Panc1 (cell line): ENCODE measurements at regions not wholly inside any gene's neighbourhood (a gene's known extent, or its start where the extent isn't known, plus 50 kb on each side); places are given as distances from the start of the nearest gene placed in this dataset.

Experiments used
- ATAC-seq: fragments of 200-7000 bp; cut with Tn5 transposase; 2 replicates; pipeline ENCODE4 v1.9.1; 2020; ENCODE audit warnings: mild to moderate bottlenecking, moderate library complexity
- BruUV-seq: library from RNA; stranded (reverse); fragments of 400-500 nt; replicated peaks from 2 replicates; lab custom pipeline; 2021; lab: Mats Ljungman, UMichigan
- CTCF ChIA-PET: fragments of 300-600 bp; sonication (Branson Sonifier 250); formaldehyde crosslinking; loops from one replicate; lab custom pipeline; 2022; ENCODE audit warnings: antibody characterized with exemption; lab: Charles Lee
- POLR2A ChIA-PET: fragments of 300-600 bp; sonication (Branson Sonifier 250); formaldehyde crosslinking; loops from one replicate; lab custom pipeline; 2022; ENCODE audit warnings: antibody characterized with exemption; lab: Charles Lee
- DNase-seq: peaks from one replicate; pipeline ENCODE4 v3.0.0-alpha.2; 2010; ENCODE audit warnings: low read depth, low spot score
- H3K27ac ChIP-seq: 2 replicates; pipeline ENCODE4 v1.5.1; 2011; ENCODE audit warnings: mild to moderate bottlenecking, low read length, inconsistent platforms
- H3K27me3 ChIP-seq: fragments of 200-500 bp; sonication (Bioruptor generic); 2 replicates; pipeline ENCODE4 v1.6.0; 2014; ENCODE audit warnings: low read length, inconsistent platforms; ENCODE audit not compliant: control insufficient read depth, insufficient read depth
- H3K36me3 ChIP-seq: fragments of 200-500 bp; sonication (Bioruptor generic); 2 replicates; pipeline ENCODE4 v1.5.1; 2014; ENCODE audit warnings: inconsistent platforms, mild to moderate bottlenecking, low read length, moderate library complexity; ENCODE audit not compliant: control insufficient read depth, insufficient read depth
- H3K4me1 ChIP-seq: 2 replicates; pipeline ENCODE4 v1.5.1; 2011; ENCODE audit warnings: inconsistent platforms, mild to moderate bottlenecking, low read length, moderate library complexity; ENCODE audit not compliant: control insufficient read depth, insufficient read depth
- H3K4me3 ChIP-seq, 2 experiments: 2 replicates each; pipeline ENCODE4 v1.5.1; 2011 to 2012; ENCODE audit warnings: low read depth in 2 of 2, low read length in 2 of 2, mild to moderate bottlenecking in 2 of 2, inconsistent platforms in 1 of 2, moderate library complexity in 1 of 2
- H3K9me3 ChIP-seq: fragments of 200-500 bp; sonication (Bioruptor generic); 2 replicates; pipeline ENCODE4 v1.5.1; 2014; ENCODE audit warnings: low read depth, mild to moderate bottlenecking, inconsistent platforms, low read length, moderate library complexity; ENCODE audit not compliant: control insufficient read depth, insufficient read depth
- CTCF ChIP-seq: fragments of 450-650 bp; IDR thresholded peaks from 2 replicates; pipeline ENCODE4 v1.5.1; 2017; ENCODE audit warnings: mild to moderate bottlenecking
- POLR2AphosphoS5 ChIP-seq: IDR thresholded peaks from 2 replicates; pipeline ENCODE4 v1.6.1; 2012; ENCODE audit warnings: mild to moderate bottlenecking, low read depth, low read length, moderate library complexity
- REST ChIP-seq, 2 experiments: IDR thresholded peaks; 2 replicates each; pipeline ENCODE4 v1.6.1; 2011 to 2012; ENCODE audit warnings: low read depth in 2 of 2, control low read depth in 1 of 2, low read length in 1 of 2, mild to moderate bottlenecking in 1 of 2, moderate library complexity in 1 of 2; ENCODE audit not compliant: insufficient read depth in 1 of 2
- SIN3A ChIP-seq: IDR thresholded peaks from 2 replicates; pipeline ENCODE4 v1.6.1; 2012; ENCODE audit warnings: low read depth, mild to moderate bottlenecking, low read length, moderate library complexity, borderline replicate concordance; ENCODE audit not compliant: insufficient read depth
- TCF7L2 ChIP-seq: IDR thresholded peaks from 2 replicates; pipeline ENCODE4 v1.6.1; 2011; ENCODE audit warnings: mild to moderate bottlenecking, low read depth, low read length, inconsistent platforms
- in situ Hi-C: cut with HindIII; loops from 2 replicates; pipeline ENCODE4 v1.10.0; 2016; ENCODE audit warnings: low sequenced_read_pairs, low pct_unique_long_range_greater_than_20kb
- intact Hi-C: fragments of 100-400 bp; cut with micrococcal nuclease; formaldehyde crosslinking; loops from one replicate; pipeline ENCODE4 v1.10.0; 2022; ENCODE audit not compliant: unreplicated experiment

GRCh38 chr18:35864916-35865315, 107.6 kb upstream of the RMP24 start:
- Histone ChIP-seq H3K9me3 (no peaks in the 10 kb centered on the region), H3K27me3 (no peaks in the 10 kb centered on the region), H3K36me3 (no peaks in the 10 kb centered on the region; the same call in 1 of the 2 replicates), H3K27ac (no peak overlapping the region), H3K4me1 (no peaks in the 10 kb centered on the region), H3K4me3 (no peak overlapping the region)
- POLR2A ChIA-PET, result no interaction called here
- intact Hi-C loops, result no loop called here
- BruUV-seq, result no TSS peak
- in situ Hi-C loops, result no loop called here
- CTCF ChIA-PET, result no interaction called here
- no peak for TF ChIP-seq REST (IDR thresholded peaks at IDR 0.05; ENCODE audit: insufficient read depth in 1 of 2, low read depth in 2 of 2, low read length in 1 of 2)
- no peak for DNase-seq
- ATAC-seq, result no peak

- Histone ChIP-seq H3K36me3 (no peaks in the 10 kb centered on the region; the same call in 1 of the 2 replicates), H3K4me3 (no peak overlapping the region), H3K9me3 (no peaks in the 10 kb centered on the region), H3K27ac (no peak overlapping the region), H3K27me3 (no peaks in the 10 kb centered on the region), H3K4me1 (no peaks in the 10 kb centered on the region)
- DNase-seq (no peak), ATAC-seq (no peak)
- in situ Hi-C loops (no loop called here), intact Hi-C loops (no loop called here)
- TF ChIP-seq SIN3A, result no peak
- BruUV-seq, result no TSS peak
- CTCF ChIA-PET, result no interaction called here
- POLR2A ChIA-PET, result no interaction called here
Observed at GRCh38 chr18:35868915-35869314, 103.6 kb upstream of the RMP24 start.

- intact Hi-C loops (no loop called here), in situ Hi-C loops (no loop called here)
- no peak for DNase-seq
- H3K27ac ChIP-seq, result no peak overlapping the region
- no peaks in the 10 kb centered on the region for H3K27me3 ChIP-seq
- no peaks in the 10 kb centered on the region for H3K4me1 ChIP-seq
- ChIA-PET CTCF (no interaction called here), POLR2A (no interaction called here)
- TF ChIP-seq POLR2AphosphoS5 (no peak), TCF7L2 (no peak), REST (IDR thresholded peaks at IDR 0.05; ENCODE audit: insufficient read depth in 1 of 2, low read depth in 2 of 2, low read length in 1 of 2) (no peak), CTCF (no peak), SIN3A (no peak)
- no peaks in the 10 kb centered on the region for H3K9me3 ChIP-seq
- no peak overlapping the region for H3K4me3 ChIP-seq
- no peak for ATAC-seq
- no peaks in the 10 kb centered on the region; the same call in 1 of the 2 replicates for H3K36me3 ChIP-seq
- BruUV-seq, result no TSS peak
Observed at GRCh38 chr18:35871337-35871736, 101.1 kb upstream of the RMP24 start.
